ENCODE measurements at regions not wholly inside any gene's neighbourhood (a gene's known extent, or its start where the extent isn't known, plus 50 kb on each side); places are given as distances from the start of the nearest gene placed in this dataset.

DNA sequence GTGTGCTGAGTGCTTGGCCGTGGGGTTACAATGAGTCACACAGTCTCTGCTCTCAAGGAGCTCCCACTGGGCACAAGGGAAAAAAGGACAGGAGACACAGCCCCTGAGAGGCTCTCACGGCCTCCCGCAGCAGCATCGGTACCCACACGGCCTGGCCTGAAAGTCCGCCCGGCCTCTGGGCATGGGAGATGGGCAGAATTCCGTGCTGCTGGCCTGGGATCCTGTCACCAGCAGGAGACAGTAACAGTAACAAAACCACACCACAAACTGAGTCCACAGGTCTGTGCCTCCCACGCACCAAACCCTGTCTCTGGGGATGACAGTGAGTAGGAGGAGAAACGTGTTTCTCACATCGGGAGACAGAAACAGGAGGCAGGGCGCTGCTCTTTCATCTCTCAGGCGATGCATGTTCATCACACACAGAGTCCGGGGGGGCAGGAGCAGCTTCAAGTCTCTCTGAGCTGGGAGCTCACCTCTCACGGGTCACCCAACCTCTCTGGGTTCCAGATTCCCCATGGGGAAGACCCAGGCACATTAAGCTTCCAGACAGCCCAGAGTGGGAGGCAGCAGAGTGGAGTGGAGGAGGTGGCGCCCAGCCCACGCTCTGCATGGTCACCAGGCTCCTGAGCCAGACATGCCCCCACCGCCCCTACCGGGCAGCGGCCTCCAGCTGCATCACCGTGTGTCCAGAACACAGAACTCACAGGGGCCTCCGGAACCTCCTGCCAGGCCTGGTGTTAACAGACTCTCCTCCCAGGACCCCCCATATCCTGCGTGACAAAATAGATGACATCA lies 124.7 kb upstream of the VSTM2B start:
- Histone ChIP-seq H3K9ac (ENCODE audit: low read length) (no peak overlapping the region), H3K27me3 (ENCODE audit: insufficient read depth, low read length) (peaks cover 30% of the 10 kb centered on the region), H3K9me3 (ENCODE audit: control insufficient read depth in 1 of 2, insufficient read depth in 1 of 2, low read depth in 1 of 2, low read length in 2 of 2) (no peaks in the 10 kb centered on the region), H3K4me2 (ENCODE audit: low read length) (no peak overlapping the region), H3K27ac (ENCODE audit: low read depth, low read length) (no peak overlapping the region), H3K4me3 (replicated peaks in 1 of 2; ENCODE audit: low read depth in 1 of 2, low read length in 2 of 2) (no peak overlapping the region), H3K36me3 (ENCODE audit: control insufficient read depth in 1 of 2, insufficient read depth in 2 of 2, low read length in 2 of 2) (no peaks in the 10 kb centered on the region), H4K20me1 (ENCODE audit: insufficient read depth) (no peaks in the 10 kb centered on the region), H2AFZ (ENCODE audit: low read depth, low read length, poor library complexity, severe bottlenecking) (no peak overlapping the region), H3K79me2 (ENCODE audit: insufficient read depth, low read length) (no peaks in the 10 kb centered on the region), H3K9me2 (ENCODE audit: insufficient read depth) (no peaks in the 10 kb centered on the region), H3K4me1 (ENCODE audit: control insufficient read depth in 1 of 2, insufficient read depth in 2 of 2, low read length in 2 of 2) (no peaks in the 10 kb centered on the region)
- intact Hi-C loops (cut with micrococcal nuclease), result no loop called here
- DNase-seq (ENCODE audit: low read depth, low spot score), result no peak
- ChIA-PET RAD21 (ENCODE audit: low non-redundant PET in 1 of 2, low total read pairs in 2 of 2, uncharacterized antibody in 2 of 2, unreplicated experiment in 2 of 2) (no interaction called here), CTCF (no interaction called here), POLR2A (no interaction called here)
- no peak for TF ChIP-seq JUND (IDR thresholded peaks at IDR 0.05)
- TF ChIP-seq, protein P1, sequence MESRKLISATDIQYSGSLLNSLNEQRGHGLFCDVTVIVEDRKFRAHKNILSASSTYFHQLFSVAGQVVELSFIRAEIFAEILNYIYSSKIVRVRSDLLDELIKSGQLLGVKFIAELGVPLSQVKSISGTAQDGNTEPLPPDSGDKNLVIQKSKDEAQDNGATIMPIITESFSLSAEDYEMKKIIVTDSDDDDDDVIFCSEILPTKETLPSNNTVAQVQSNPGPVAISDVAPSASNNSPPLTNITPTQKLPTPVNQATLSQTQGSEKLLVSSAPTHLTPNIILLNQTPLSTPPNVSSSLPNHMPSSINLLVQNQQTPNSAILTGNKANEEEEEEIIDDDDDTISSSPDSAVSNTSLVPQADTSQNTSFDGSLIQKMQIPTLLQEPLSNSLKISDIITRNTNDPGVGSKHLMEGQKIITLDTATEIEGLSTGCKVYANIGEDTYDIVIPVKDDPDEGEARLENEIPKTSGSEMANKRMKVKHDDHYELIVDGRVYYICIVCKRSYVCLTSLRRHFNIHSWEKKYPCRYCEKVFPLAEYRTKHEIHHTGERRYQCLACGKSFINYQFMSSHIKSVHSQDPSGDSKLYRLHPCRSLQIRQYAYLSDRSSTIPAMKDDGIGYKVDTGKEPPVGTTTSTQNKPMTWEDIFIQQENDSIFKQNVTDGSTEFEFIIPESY (IDR thresholded peaks at IDR 0.05; ENCODE audit: extremely low read depth, insufficient replicate concordance, low read length), result no peak
- TF ChIP-seq EZH2 (IDR thresholded peaks at IDR 0.05), result no peak
- TF ChIP-seq SIN3A (IDR thresholded peaks at IDR 0.05; ENCODE audit: low read depth), result no peak
- no peak for TF ChIP-seq TCF7L2 (IDR thresholded peaks at IDR 0.05; ENCODE audit: borderline replicate concordance, extremely low read depth, insufficient read depth, insufficient read length)
- no peak for TF ChIP-seq POLR2AphosphoS5 (IDR thresholded peaks at IDR 0.05; ENCODE audit: low read depth, low read length)
- TF ChIP-seq YY1 (IDR thresholded peaks at IDR 0.05; ENCODE audit: extremely low read depth, insufficient replicate concordance, low read depth, low read length), result no peak
- TF ChIP-seq ZNF274 (IDR thresholded peaks at IDR 0.05; ENCODE audit: low read depth, low read length), result no peak
- no peak for TF ChIP-seq ELF1 (IDR thresholded peaks at IDR 0.05; ENCODE audit: borderline replicate concordance, low read depth)
- ATAC-seq, result no peak
- BruUV-seq (replicated peaks), result no TSS peak
